ENCODE measurements at regions not wholly inside any gene's neighbourhood (a gene's known extent, or its start where the extent isn't known, plus 50 kb on each side); places are given as distances from the start of the nearest gene placed in this dataset.

- intact Hi-C loops (cut with micrococcal nuclease): no loop called here
- TF ChIP-seq POLR2A (IDR thresholded peaks at IDR 0.05; ENCODE audit: low read depth, low read length): no peak
- no peak for TF ChIP-seq MXI1 (IDR thresholded peaks at IDR 0.05; ENCODE audit: borderline replicate concordance, low read depth, low read length)
- no peak for TF ChIP-seq MAFK (IDR thresholded peaks at IDR 0.05; ENCODE audit: low read depth, low read length)
- ATAC-seq (ENCODE audit: low read depth) (no peak), DNase-seq (no peak)
- H2BK5ac ChIP-seq (ENCODE audit: low read depth, low read length, poor library complexity, severe bottlenecking): no peak overlapping the region
- no peak overlapping the region for H4K91ac ChIP-seq (ENCODE audit: insufficient read depth, low read depth, low read length)
- no peaks in the 10 kb centered on the region for H4K20me1 ChIP-seq (ENCODE audit: insufficient read depth, low read length)
- H3K18ac ChIP-seq (ENCODE audit: low read depth, low read length): no peak overlapping the region
- dilution Hi-C loops (cut with HindIII; ENCODE audit: low sequenced_read_pairs, unreplicated experiment): no loop called here
- no peak overlapping the region for H3K4me3 ChIP-seq (ENCODE audit: insufficient read depth, low read depth, low read length)
- no peaks in the 10 kb centered on the region for H3K4me1 ChIP-seq (ENCODE audit: control insufficient read depth, insufficient read depth, low read length)
- ChIA-PET CTCF (interaction anchor here (0.6 kb wide), 1 partner anchor 25 kb away, joined by 3 read pairs; no protein-coding TSS in a partner anchor), POLR2A (ENCODE audit: unreplicated experiment) (no interaction called here)
- H2BK20ac ChIP-seq (ENCODE audit: low read depth, low read length): no peak overlapping the region
- H3K27me3 ChIP-seq (ENCODE audit: control insufficient read depth, insufficient read depth, low read length): no peaks in the 10 kb centered on the region
- H3K14ac ChIP-seq (replicated peaks; ENCODE audit: low read depth, low read length): no peak overlapping the region
- no CpG with 5 or more reads among the region's 1 CpG for WGBS, 2 experiments (ENCODE audit: extremely low coverage in 2 of 2, insufficient read length in 1 of 2)
- no peaks in the 10 kb centered on the region for H3K9me3 ChIP-seq (ENCODE audit: control insufficient read depth, insufficient read depth, low read length)
- H2AK5ac ChIP-seq (ENCODE audit: low read depth, low read length): no peak overlapping the region
- no peak overlapping the region for H2BK15ac ChIP-seq (ENCODE audit: low read depth, low read length)
- H3K36me3 ChIP-seq (ENCODE audit: control insufficient read depth, insufficient read depth, low read length): no peaks in the 10 kb centered on the region
- no peak overlapping the region for H3K9ac ChIP-seq (ENCODE audit: low read depth, low read length)
- no peak overlapping the region for H3K4me2 ChIP-seq (ENCODE audit: low read depth, low read length)
- in situ Hi-C loops (cut with MboI; ENCODE audit: low sequenced_read_pairs): no loop called here
- H3K23ac ChIP-seq (ENCODE audit: low read depth, low read length): no peak overlapping the region
- no peak overlapping the region for H2BK120ac ChIP-seq (ENCODE audit: low read depth, low read length)
- no peak overlapping the region for H4K8ac ChIP-seq (ENCODE audit: low read depth in 2 of 2, low read length in 2 of 2)
- H2AK9ac ChIP-seq (replicated peaks; ENCODE audit: low read depth, low read length, poor library complexity): no peak overlapping the region
- H3K9me1 ChIP-seq (ENCODE audit: insufficient read depth, low read length): no peaks in the 10 kb centered on the region
- H3K4ac ChIP-seq (ENCODE audit: low read depth, low read length): no peak overlapping the region
- no peaks in the 10 kb centered on the region for H3K79me1 ChIP-seq (ENCODE audit: low read depth in 1 of 2, low read length in 2 of 2)
- no TSS peak for BruUV-seq (replicated peaks)
- no peak overlapping the region for H4K5ac ChIP-seq (ENCODE audit: low read depth, low read length)
- H2AFZ ChIP-seq (replicated peaks; ENCODE audit: low read length, poor library complexity): no peak overlapping the region
- H3K56ac ChIP-seq (ENCODE audit: extremely low read depth, insufficient read depth, low read length): no peak overlapping the region
- no peak overlapping the region for H3K27ac ChIP-seq (ENCODE audit: insufficient read depth, low read length)
Measured at GRCh38 chr5:60365001-60365400, 335.0 kb downstream of the DEPDC1B start.
